Dendritic cell treated with granulocyte-macrophage colony-stimulating factor and Interleukin-4, amounts not matched to agents 40 ng/mL and 50 ng/mL, for 4 days (primary cell): ENCODE measurements at regions not wholly inside any gene's neighbourhood (a gene's known extent, or its start where the extent isn't known, plus 50 kb on each side); places are given as distances from the start of the nearest gene placed in this dataset.

Source experiments
- H3K27ac Mint-ChIP-seq: one replicate; pipeline ENCODE4 v1.8.0; 2022; ENCODE audit warnings: mild to moderate bottlenecking, mixed read lengths
- H3K27me3 Mint-ChIP-seq: one replicate; pipeline ENCODE4 v1.8.0; 2022; ENCODE audit warnings: mild to moderate bottlenecking, mixed read lengths
- H3K36me3 Mint-ChIP-seq: one replicate; pipeline ENCODE4 v1.8.0; 2022; ENCODE audit warnings: low read depth, mixed read lengths
- H3K4me1 Mint-ChIP-seq: one replicate; pipeline ENCODE4 v1.8.0; 2022; ENCODE audit warnings: low read depth, mixed read lengths
- H3K4me3 Mint-ChIP-seq: one replicate; pipeline ENCODE4 v1.8.0; 2022; ENCODE audit warnings: mild to moderate bottlenecking, moderate library complexity, mixed read lengths
- H3K9me3 Mint-ChIP-seq: one replicate; pipeline ENCODE4 v1.8.0; 2022; ENCODE audit warnings: mixed read lengths
- intact Hi-C: fragments of 100-400 bp; cut with micrococcal nuclease; formaldehyde crosslinking; loops from one replicate; pipeline ENCODE4 v1.15.0; 2022

GRCh38 chr22:47457509-47458300 is 695.3 kb downstream of the TBC1D22A start:
- H3K9me3 Mint-ChIP-seq = peaks cover 19% of the 10 kb centered on the region
- no peaks in the 10 kb centered on the region for H3K36me3 Mint-ChIP-seq

GRCh38 chr22:47457021-47457420 is 694.6 kb downstream of the TBC1D22A start:
- H3K4me1 Mint-ChIP-seq = no peaks in the 10 kb centered on the region
- no peaks in the 10 kb centered on the region for H3K27me3 Mint-ChIP-seq
- H3K9me3 Mint-ChIP-seq = peaks cover 25% of the 10 kb centered on the region
- intact Hi-C loops = no loop called here
- H3K27ac Mint-ChIP-seq = no peak overlapping the region
- no peak overlapping the region for H3K4me3 Mint-ChIP-seq
- no peaks in the 10 kb centered on the region for H3K36me3 Mint-ChIP-seq

More at GRCh38 chr22:47457509-47458300, 695.3 kb downstream of the TBC1D22A start:
- intact Hi-C loops = no loop called here
- Mint-ChIP-seq H3K4me3 (no peak overlapping the region), H3K27ac (no peak overlapping the region), H3K27me3 (no peaks in the 10 kb centered on the region), H3K4me1 (no peaks in the 10 kb centered on the region)

- Mint-ChIP-seq H3K4me1 (no peaks in the 10 kb centered on the region), H3K36me3 (no peaks in the 10 kb centered on the region)
- intact Hi-C loops = no loop called here
Observed at GRCh38 chr22:47456031-47456430, 693.6 kb downstream of the TBC1D22A start.

GRCh38 chr22:47453049-47453448 is 690.6 kb downstream of the TBC1D22A start:
- H3K4me3 Mint-ChIP-seq = no peak overlapping the region
- H3K4me1 Mint-ChIP-seq = no peaks in the 10 kb centered on the region
- no peaks in the 10 kb centered on the region for H3K27me3 Mint-ChIP-seq
- peaks cover 30% of the 10 kb centered on the region for H3K9me3 Mint-ChIP-seq
- H3K36me3 Mint-ChIP-seq = no peaks in the 10 kb centered on the region
- H3K27ac Mint-ChIP-seq = no peak overlapping the region
- intact Hi-C loops = no loop called here

More at GRCh38 chr22:47456031-47456430, 693.6 kb downstream of the TBC1D22A start:
- Mint-ChIP-seq H3K27ac (no peak overlapping the region), H3K27me3 (no peaks in the 10 kb centered on the region), H3K9me3 (peaks cover 30% of the 10 kb centered on the region), H3K4me3 (no peak overlapping the region)

- intact Hi-C loops = no loop called here
- H3K4me3 Mint-ChIP-seq = no peak overlapping the region
- H3K27me3 Mint-ChIP-seq = no peaks in the 10 kb centered on the region
- H3K36me3 Mint-ChIP-seq = no peaks in the 10 kb centered on the region
- H3K9me3 Mint-ChIP-seq = peaks cover 30% of the 10 kb centered on the region
- no peaks in the 10 kb centered on the region for H3K4me1 Mint-ChIP-seq
- H3K27ac Mint-ChIP-seq = no peak overlapping the region
Observed at GRCh38 chr22:47452184-47452583, 689.7 kb downstream of the TBC1D22A start.

- no peaks in the 10 kb centered on the region for H3K36me3 Mint-ChIP-seq
- no peaks in the 10 kb centered on the region for H3K4me1 Mint-ChIP-seq
- H3K27ac Mint-ChIP-seq = no peak overlapping the region
- no peak overlapping the region for H3K4me3 Mint-ChIP-seq
- intact Hi-C loops = no loop called here
- H3K9me3 Mint-ChIP-seq = peaks cover 30% of the 10 kb centered on the region
- no peaks in the 10 kb centered on the region for H3K27me3 Mint-ChIP-seq
Observed at GRCh38 chr22:47450876-47451475, 688.5 kb downstream of the TBC1D22A start.

- peaks cover 1% of the 10 kb centered on the region for H3K27me3 Mint-ChIP-seq
- no peak overlapping the region for H3K27ac Mint-ChIP-seq
- peaks cover 42% of the 10 kb centered on the region for H3K9me3 Mint-ChIP-seq
- no peak overlapping the region for H3K4me3 Mint-ChIP-seq
- no peaks in the 10 kb centered on the region for H3K36me3 Mint-ChIP-seq
- H3K4me1 Mint-ChIP-seq = no peaks in the 10 kb centered on the region
- intact Hi-C loops = no loop called here
Observed at GRCh38 chr22:47449508-47450270, 687.2 kb downstream of the TBC1D22A start.

GRCh38 chr22:47448231-47449223 is 686.1 kb downstream of the TBC1D22A start:
- Mint-ChIP-seq H3K9me3 (peaks cover 34% of the 10 kb centered on the region), H3K27ac (no peak overlapping the region), H3K4me1 (no peaks in the 10 kb centered on the region), H3K27me3 (peaks cover 1% of the 10 kb centered on the region), H3K4me3 (no peak overlapping the region), H3K36me3 (no peaks in the 10 kb centered on the region)
- intact Hi-C loops = no loop called here

GRCh38 chr22:47446821-47447810 is 684.7 kb downstream of the TBC1D22A start:
- H3K27me3 Mint-ChIP-seq = peaks cover 1% of the 10 kb centered on the region
- intact Hi-C loops = no loop called here
- no peaks in the 10 kb centered on the region for H3K4me1 Mint-ChIP-seq
- H3K36me3 Mint-ChIP-seq = no peaks in the 10 kb centered on the region
- peaks cover 29% of the 10 kb centered on the region for H3K9me3 Mint-ChIP-seq
- no peak overlapping the region for H3K27ac Mint-ChIP-seq
- no peak overlapping the region for H3K4me3 Mint-ChIP-seq

- H3K36me3 Mint-ChIP-seq = no peaks in the 10 kb centered on the region
- H3K4me1 Mint-ChIP-seq = no peaks in the 10 kb centered on the region
- H3K9me3 Mint-ChIP-seq = peaks cover 30% of the 10 kb centered on the region
- no peak overlapping the region for H3K27ac Mint-ChIP-seq
- H3K27me3 Mint-ChIP-seq = peaks cover 1% of the 10 kb centered on the region
- no peak overlapping the region for H3K4me3 Mint-ChIP-seq
- intact Hi-C loops = no loop called here
Observed at GRCh38 chr22:47446331-47446730, 683.9 kb downstream of the TBC1D22A start.

- H3K27me3 Mint-ChIP-seq = peaks cover 1% of the 10 kb centered on the region
- H3K4me3 Mint-ChIP-seq = no peak overlapping the region
- no peaks in the 10 kb centered on the region for H3K4me1 Mint-ChIP-seq
Observed at GRCh38 chr22:47445716-47446290, 683.4 kb downstream of the TBC1D22A start.

GRCh38 chr22:47445212-47445611 is 682.8 kb downstream of the TBC1D22A start:
- Mint-ChIP-seq H3K9me3 (peaks cover 36% of the 10 kb centered on the region), H3K36me3 (no peaks in the 10 kb centered on the region), H3K4me1 (no peaks in the 10 kb centered on the region), H3K27me3 (peaks cover 1% of the 10 kb centered on the region), H3K4me3 (no peak overlapping the region), H3K27ac (no peak overlapping the region)
- intact Hi-C loops = no loop called here

More at GRCh38 chr22:47445716-47446290, 683.4 kb downstream of the TBC1D22A start:
- H3K9me3 Mint-ChIP-seq = peaks cover 30% of the 10 kb centered on the region
- intact Hi-C loops = no loop called here
- H3K27ac Mint-ChIP-seq = no peak overlapping the region
- no peaks in the 10 kb centered on the region for H3K36me3 Mint-ChIP-seq
